ENCODE measurements at regions not wholly inside any gene's neighbourhood (a gene's known extent, or its start where the extent isn't known, plus 50 kb on each side); places are given as distances from the start of the nearest gene placed in this dataset.
"Not testable (repeated sequence)": the region's sequence is repeated elsewhere in the genome, so short reads cannot be mapped to it uniquely, and the experiment has no call there.

GRCh38 chr2:228369400-228370031 is 188.0 kb upstream of the SPHKAP start:
- DNase-seq (ENCODE audit: low read depth in 3 of 3, low spot score in 2 of 3) = no peak

DNA sequence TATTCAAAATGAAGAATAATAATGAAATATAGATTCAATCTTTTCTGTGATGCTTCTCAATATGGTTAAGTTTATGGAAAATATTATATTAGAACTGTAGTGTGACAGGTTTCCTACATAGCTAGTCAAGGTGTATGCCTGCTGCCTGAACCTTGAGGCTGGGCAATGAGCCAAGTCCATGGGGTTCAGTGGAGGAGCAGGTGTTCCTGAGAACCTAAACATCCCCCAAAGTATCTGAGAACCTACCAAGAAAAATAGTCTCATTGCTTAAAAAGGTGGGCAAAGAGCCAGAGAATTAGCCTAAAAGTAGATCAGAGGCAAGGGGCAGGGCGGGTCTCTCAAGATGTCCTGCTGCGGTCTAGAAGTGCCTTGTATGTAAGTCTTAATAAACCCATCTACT is 185.9 kb upstream of the SPHKAP start:
- DNase-seq (ENCODE audit: low read depth in 3 of 3, low spot score in 2 of 3) = no peak

DNA sequence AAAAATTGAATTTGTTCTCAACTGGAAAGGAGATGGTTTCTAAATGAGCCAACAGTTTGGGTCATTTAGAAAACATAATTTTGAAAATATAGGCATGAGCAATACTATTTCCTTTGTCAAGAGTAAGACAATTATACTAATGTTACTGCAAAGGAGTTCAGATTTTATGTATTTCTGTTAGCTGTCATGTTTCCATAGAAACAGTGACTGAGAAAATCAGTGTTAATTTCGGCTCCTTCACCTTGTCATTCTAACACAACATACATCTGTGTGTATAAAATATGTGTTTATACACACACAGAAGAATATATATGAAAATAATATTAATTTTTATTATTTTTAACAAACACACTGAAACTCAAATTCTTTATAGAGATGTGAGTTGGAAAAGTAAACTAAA is 178.0 kb upstream of the SPHKAP start:
- DNase-seq (ENCODE audit: low read depth in 3 of 3, low spot score in 2 of 3) = no peak

DNA sequence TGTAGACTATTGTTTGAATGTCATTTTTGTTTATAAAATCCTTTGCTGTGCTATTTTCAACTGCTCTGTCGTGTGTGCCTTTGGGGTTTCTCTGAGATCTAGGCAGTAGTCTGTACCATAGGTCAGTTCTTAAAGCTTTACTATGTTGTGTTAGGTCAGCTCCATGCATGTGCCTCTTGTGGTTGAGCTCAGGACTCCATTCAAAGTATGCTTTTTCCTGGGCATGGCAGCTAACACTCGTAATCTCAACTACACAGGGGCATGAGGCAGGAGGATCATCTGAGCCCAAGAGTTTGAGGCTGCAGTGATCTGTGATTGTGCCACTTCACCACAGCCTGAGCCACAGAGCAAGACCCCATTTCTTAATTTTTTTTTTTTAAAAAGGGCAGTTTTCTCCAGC is 174.4 kb upstream of the SPHKAP start:
- DNase-seq (ENCODE audit: low read depth in 3 of 3, low spot score in 2 of 3) = no peak

GRCh38 chr2:228352980-228353379 is 171.5 kb upstream of the SPHKAP start:
- not testable (repeated sequence) for DNase-seq (ENCODE audit: low read depth in 3 of 3, low spot score in 2 of 3)

- no peak for DNase-seq (ENCODE audit: low read depth in 3 of 3, low spot score in 2 of 3)
Measured at GRCh38 chr2:228352048-228352447, 170.6 kb upstream of the SPHKAP start.

DNA sequence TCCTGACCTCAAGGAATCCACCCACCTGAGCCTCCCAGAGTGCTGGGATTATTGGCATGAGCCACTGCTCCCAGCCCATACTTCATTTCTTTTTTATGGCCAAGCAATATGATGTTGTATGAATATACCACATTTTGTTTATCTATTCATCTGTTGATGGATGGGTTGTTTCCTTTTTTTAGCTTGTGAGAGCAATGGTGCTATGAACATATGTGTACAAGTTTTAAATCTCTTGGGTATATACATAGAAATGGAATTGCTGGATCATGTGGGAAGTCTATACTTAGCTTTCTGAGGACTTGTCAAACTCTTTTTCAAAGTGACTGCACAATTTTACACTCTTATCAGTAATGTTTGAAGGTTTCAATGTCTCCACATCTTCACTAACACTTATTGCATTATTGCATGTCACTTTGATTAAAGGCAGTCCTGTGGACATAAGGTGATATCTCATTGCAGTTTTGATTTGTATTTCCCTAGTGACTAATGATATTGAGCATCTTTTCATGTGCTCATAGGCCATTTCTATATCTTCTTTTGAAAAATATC is 167.1 kb upstream of the SPHKAP start:
- no peak for DNase-seq (ENCODE audit: low read depth in 3 of 3, low spot score in 2 of 3)

DNA sequence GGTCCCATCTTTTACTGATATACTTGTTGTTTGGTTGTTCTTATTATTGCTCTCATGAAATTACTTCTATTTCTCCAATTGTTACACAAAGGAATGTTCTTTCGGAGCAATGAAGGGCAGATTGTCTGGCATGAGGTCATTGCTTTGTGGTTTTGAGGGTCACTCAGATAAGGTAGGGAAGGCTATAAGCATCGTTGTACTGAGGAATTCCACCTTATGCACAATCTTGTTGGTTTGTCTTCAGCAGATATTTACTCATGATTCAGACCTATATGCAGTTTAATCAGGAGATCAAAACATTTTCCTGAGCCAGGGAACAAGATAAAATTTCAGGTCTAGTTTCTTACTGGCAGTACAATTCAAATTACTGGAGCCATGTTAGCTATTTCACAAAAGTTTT is 163.0 kb upstream of the SPHKAP start:
- DNase-seq (ENCODE audit: low read depth in 3 of 3, low spot score in 2 of 3) = no peak

DNA sequence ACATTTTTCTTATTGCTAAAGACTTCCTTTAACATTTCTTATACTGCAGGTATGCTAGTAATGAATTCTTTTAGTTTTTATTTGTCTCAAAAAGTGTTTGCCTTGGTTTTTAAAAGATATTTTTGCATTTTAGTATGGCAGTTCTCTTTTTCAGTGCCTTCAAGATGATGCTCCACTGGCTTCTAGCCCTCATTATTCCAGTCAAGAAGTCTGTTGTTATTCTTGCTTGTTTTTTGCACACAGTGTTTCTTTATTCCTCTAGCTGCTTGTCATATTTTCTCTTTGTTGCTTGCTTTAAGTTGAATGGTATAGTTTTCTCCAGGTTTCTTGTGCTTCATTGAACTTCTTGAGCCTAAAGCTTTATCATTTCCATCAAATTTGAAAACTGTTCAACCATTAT is 158.0 kb upstream of the SPHKAP start:
- no peak for DNase-seq (ENCODE audit: low read depth in 3 of 3, low spot score in 2 of 3)

DNA sequence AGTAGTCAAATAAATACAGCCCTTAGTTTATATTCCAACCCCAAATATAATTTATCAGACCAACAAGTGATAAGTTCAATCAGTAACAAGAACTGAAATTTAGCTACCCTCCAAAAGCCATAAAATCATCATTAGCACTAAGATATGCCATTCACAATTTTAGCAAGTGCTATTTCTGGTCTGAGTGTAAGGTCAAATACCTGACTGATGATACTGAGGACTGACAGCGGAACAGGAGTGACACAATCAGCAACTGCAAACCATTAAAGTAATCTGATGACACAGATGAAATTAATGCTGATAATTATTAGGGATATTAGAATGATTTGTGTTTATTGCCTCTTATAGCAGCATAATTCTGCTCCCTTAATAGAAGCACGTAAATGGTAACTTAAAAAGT is 152.7 kb upstream of the SPHKAP start:
- no peak for DNase-seq (ENCODE audit: low read depth in 3 of 3, low spot score in 2 of 3)

DNA sequence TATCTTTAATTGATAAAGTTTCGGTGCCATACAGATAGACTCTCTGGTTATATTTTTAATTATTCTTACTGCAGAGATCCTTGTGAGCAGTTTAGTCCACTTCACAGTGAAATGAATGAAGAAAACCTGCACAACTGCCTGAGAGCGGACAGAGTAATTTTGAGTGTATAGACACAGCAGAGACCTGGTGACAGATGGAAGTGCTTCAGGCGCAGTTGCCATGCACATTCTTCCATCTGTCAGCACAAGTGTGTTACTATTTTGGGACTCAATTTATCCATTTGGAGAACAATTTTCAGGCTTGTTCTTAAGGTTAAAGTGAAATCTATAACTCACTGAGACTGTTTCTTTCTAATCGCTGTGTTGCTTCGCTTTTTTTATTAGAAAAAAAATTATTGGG is 147.8 kb upstream of the SPHKAP start:
- no peak for DNase-seq (ENCODE audit: low read depth in 3 of 3, low spot score in 2 of 3)

DNA sequence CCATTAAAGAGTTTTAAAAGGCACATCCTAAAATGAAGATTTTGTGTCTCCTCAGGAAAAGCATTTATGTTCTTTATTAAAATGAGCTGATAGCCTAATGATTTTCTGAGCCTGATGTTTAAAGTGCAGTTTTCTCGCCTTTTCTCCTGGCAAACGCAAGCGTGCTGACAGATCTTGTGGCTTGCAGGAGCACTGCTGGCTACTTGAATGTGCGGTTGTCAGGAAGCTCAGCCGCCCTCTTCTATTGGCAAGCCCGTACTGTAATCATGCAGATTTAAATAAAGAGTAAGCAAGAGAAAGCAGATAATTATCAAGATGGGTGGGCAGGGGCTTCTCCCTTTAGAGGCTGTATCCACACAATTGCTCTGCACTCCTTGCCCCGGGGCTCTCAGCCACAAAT is 139.5 kb upstream of the SPHKAP start:
- DNase-seq (ENCODE audit: low read depth in 3 of 3, low spot score in 2 of 3) = no peak

- DNase-seq (ENCODE audit: low read depth in 3 of 3, low spot score in 2 of 3) = no peak
Measured at GRCh38 chr2:228318218-228318617, 136.7 kb upstream of the SPHKAP start.

DNA sequence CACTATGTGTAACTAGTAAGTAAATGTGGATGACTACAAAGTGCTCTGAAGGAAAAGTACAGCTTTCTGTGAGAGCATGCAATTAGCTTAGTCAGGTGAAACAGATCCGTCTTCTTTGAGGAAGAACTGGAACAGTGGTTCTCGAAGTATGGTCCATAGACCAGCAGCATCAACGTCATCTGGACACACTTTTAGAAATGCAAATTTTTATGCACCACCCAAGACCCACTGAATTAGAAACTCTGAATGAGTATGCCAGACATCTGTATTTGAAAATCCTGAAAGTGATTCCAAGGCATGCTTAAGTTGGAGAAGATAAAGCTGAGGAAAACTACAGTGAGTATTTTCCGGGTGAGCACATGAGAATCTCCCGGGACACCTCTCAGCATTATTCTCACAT is 130.7 kb upstream of the SPHKAP start:
- no peak for DNase-seq (ENCODE audit: low read depth in 3 of 3, low spot score in 2 of 3)

GRCh38 chr2:228303960-228304359 is 122.5 kb upstream of the SPHKAP start:
- DNase-seq (ENCODE audit: low read depth in 3 of 3, low spot score in 2 of 3) = no peak

- DNase-seq (ENCODE audit: low read depth in 3 of 3, low spot score in 2 of 3) = no peak
Measured at GRCh38 chr2:228283491-228284171, 102.1 kb upstream of the SPHKAP start.

- DNase-seq (ENCODE audit: low read depth in 3 of 3, low spot score in 2 of 3) = no peak
Measured at GRCh38 chr2:228282376-228282775, 100.9 kb upstream of the SPHKAP start.

DNA sequence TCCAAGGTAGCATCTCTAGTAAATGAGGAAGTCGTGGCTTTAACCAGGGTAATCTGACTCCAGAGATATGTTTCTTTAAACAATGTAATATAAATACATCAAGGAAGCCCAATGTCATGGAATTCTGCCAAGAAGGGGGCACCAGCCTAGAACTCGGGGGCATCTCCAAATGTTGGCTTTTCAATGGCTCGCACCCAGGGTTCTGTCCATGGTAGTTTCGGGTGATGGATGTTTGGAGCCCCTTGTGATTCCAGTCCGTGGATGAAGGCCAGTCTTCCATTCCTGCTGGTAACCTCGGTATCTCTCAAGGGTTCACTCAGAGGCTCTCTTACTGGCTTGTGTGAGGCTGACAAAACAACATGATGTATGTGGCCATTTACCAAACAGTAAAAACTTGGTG is 91.7 kb upstream of the SPHKAP start:
- no peak for DNase-seq (ENCODE audit: low read depth in 3 of 3, low spot score in 2 of 3)

GRCh38 chr2:228269351-228269750 is 87.9 kb upstream of the SPHKAP start:
- DNase-seq (ENCODE audit: low read depth in 3 of 3, low spot score in 2 of 3) = no peak

GRCh38 chr2:228268756-228269155 is 87.3 kb upstream of the SPHKAP start:
- DNase-seq (ENCODE audit: low read depth in 3 of 3, low spot score in 2 of 3) = no peak

- no peak for DNase-seq (ENCODE audit: low read depth in 3 of 3, low spot score in 2 of 3)
Measured at GRCh38 chr2:228268301-228268700, 86.8 kb upstream of the SPHKAP start.

DNA sequence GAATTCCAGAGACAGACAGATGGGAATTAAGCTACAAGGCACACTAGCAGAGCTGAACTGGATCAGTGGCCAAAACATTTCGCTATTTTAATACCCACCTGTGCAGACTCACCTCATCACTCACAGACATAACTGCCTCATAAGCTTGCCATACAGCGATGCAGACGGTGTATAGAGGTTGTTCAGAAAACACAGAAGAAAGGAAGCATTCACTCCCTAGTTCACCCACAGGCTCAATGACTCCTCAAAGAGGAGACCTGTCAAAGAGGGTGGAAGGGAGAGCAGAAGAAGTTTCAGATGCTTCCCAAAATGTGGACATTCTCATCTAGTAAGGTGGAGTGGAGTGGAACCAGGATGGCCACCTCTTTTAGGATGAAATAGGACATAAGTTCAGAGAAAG is 81.7 kb upstream of the SPHKAP start:
- DNase-seq (ENCODE audit: low read depth in 3 of 3, low spot score in 2 of 3) = no peak

GRCh38 chr2:228261546-228261945 is 80.1 kb upstream of the SPHKAP start:
- no peak for DNase-seq (ENCODE audit: low read depth in 3 of 3, low spot score in 2 of 3)
